K562 (cell line): ENCODE measurements at regions not wholly inside any gene's neighbourhood (a gene's known extent, or its start where the extent isn't known, plus 50 kb on each side); places are given as distances from the start of the nearest gene placed in this dataset.

Source experiments
- ATAC-seq: fragments of 200-7000 bp; cut with Tn5 transposase; 3 replicates; pipeline ENCODE4 v1.9.1; 2020; ENCODE audit warnings: moderate library complexity
- BruUV-seq: library from RNA; stranded (reverse); fragments of 400-500 nt; replicated peaks from 2 replicates; lab custom pipeline; 2021; lab: Mats Ljungman, UMichigan
- CTCF ChIA-PET: fragments of 300-600 bp; formaldehyde crosslinking; extraction: SDS; loops from one replicate; lab custom pipeline; 2021; ENCODE audit warnings: low intra/inter-chr PET ratio; lab: Yijun Ruan, JAX
- POLR2A ChIA-PET: fragments of 300-600, 350-650 bp; sonication (Branson Sonifier 250); formaldehyde crosslinking; extraction: SDS; loops from one replicate; lab custom pipeline; 2021; ENCODE audit warnings: antibody characterized with exemption, inconsistent platforms; lab: Yijun Ruan, JAX
- DNase-seq, 4 experiments: peaks; one replicate each; pipeline versions ENCODE4 v3.0.0 to v3.0.0-alpha.2; 2011 to 2018; ENCODE audit warnings: low spot score in 3 of 4, mixed read lengths in 3 of 4; ENCODE audit errors: extremely low read depth in 1 of 4
- FAIRE-seq: peaks from 2 replicates; lab custom pipeline; 2011; peaks lifted over from hg19 to GRCh38; lab: Jason Lieb, UNC
- H2AFZ ChIP-seq: 2 replicates; pipeline ENCODE4 v1.6.0; 2011; ENCODE audit warnings: low read depth, low read length, control low read depth, inconsistent platforms
- H3K27ac ChIP-seq: fragments of 200-600 bp; 3 replicates; pipeline ENCODE4 v1.8.0; 2011; ENCODE audit warnings: low read depth, mild to moderate bottlenecking, control low read depth, inconsistent platforms, low read length, moderate library complexity, mixed read lengths; ENCODE audit errors: extremely low read depth
- H3K27me3 ChIP-seq, 2 experiments: fragments of 300-600 bp in 1 of 2; 2 replicates in 1 of 2; 3 replicates in 1 of 2; pipeline versions ENCODE4 v1.6.0 to v1.8.0; 2011; ENCODE audit warnings: inconsistent platforms in 2 of 2, low read length in 2 of 2, mild to moderate bottlenecking in 1 of 2, mixed read lengths in 1 of 2, moderate library complexity in 1 of 2; ENCODE audit not compliant: control insufficient read depth in 2 of 2, insufficient read depth in 2 of 2
- H3K36me3 ChIP-seq: fragments of 300-600 bp; 3 replicates; pipeline ENCODE4 v1.8.0; 2011; ENCODE audit warnings: mild to moderate bottlenecking, low read length, inconsistent platforms; ENCODE audit not compliant: control insufficient read depth, insufficient read depth
- H3K4me1 ChIP-seq, 2 experiments: fragments of 200-600 bp in 1 of 2; replicated peaks in 1 of 2; 2 replicates in 1 of 2; 3 replicates in 1 of 2; pipeline versions ENCODE4 v1.5.1 to v1.8.0; 2011; ENCODE audit warnings: inconsistent platforms in 2 of 2, low read length in 2 of 2, mild to moderate bottlenecking in 1 of 2, mixed read lengths in 1 of 2, moderate library complexity in 1 of 2; ENCODE audit not compliant: control insufficient read depth in 2 of 2, insufficient read depth in 2 of 2
- H3K4me2 ChIP-seq: 2 replicates; pipeline ENCODE4 v1.6.1; 2011; ENCODE audit warnings: low read length, control low read depth, inconsistent platforms, mixed read lengths; ENCODE audit not compliant: insufficient read depth
- H3K4me3 ChIP-seq: fragments of 200-600 bp; sonication (generic), shearing (Covaris generic); 2 replicates; pipeline ENCODE4 v1.5.1; 2016; ENCODE audit warnings: control low read depth, inconsistent platforms
- H3K79me2 ChIP-seq: fragments of 200-600 bp; 3 replicates; pipeline ENCODE4 v1.8.0; 2011; ENCODE audit warnings: low read length, inconsistent platforms; ENCODE audit not compliant: control insufficient read depth, insufficient read depth
- H3K9ac ChIP-seq, 2 experiments: 2 replicates each; pipeline versions ENCODE4 v1.6.0 to v1.6.1; 2011; ENCODE audit warnings: low read depth in 2 of 2, low read length in 2 of 2, control low read depth in 1 of 2, inconsistent platforms in 1 of 2, mild to moderate bottlenecking in 1 of 2, mixed read lengths in 1 of 2; ENCODE audit not compliant: insufficient read depth in 1 of 2
- H3K9me1 ChIP-seq: one replicate; pipeline ENCODE4 v1.6.0; 2011; ENCODE audit warnings: inconsistent platforms, mild to moderate bottlenecking, low read length, moderate library complexity; ENCODE audit not compliant: control insufficient read depth, insufficient read depth
- H3K9me3 ChIP-seq: replicated peaks from 2 replicates; pipeline ENCODE4 v1.5.1; 2011; ENCODE audit warnings: low read depth, low read length, inconsistent platforms; ENCODE audit not compliant: control insufficient read depth, insufficient read depth
- H4K20me1 ChIP-seq: replicated peaks from 2 replicates; pipeline ENCODE4 v1.6.1; 2011; ENCODE audit warnings: low read length, inconsistent platforms, mixed read lengths; ENCODE audit not compliant: control insufficient read depth, insufficient read depth
- CHCHD3 ChIP-seq: fragments of 250-450 bp; sonication (Bioruptor Pico); IDR thresholded peaks from 2 replicates; pipeline ENCODE4 v2.1.2; 2022; ENCODE audit warnings: mild to moderate bottlenecking
- OTX1 ChIP-seq: fragments of 450-650 bp; formaldehyde crosslinking; IDR thresholded peaks from 2 replicates; pipeline ENCODE4 v1.4.0; 2022; ENCODE audit warnings: mild to moderate bottlenecking
- U2AF1 ChIP-seq: fragments of 200-400 bp; formaldehyde crosslinking; optimal IDR thresholded peaks from 2 replicates; pipeline ENCODE3; 2017; ENCODE audit warnings: mild to moderate bottlenecking, low read depth, low read length, moderate library complexity
- ZC3H8 ChIP-seq: fragments of 450-650 bp; IDR thresholded peaks from 2 replicates; pipeline ENCODE4 v1.6.1; 2017
- ZNF584 ChIP-seq: fragments of 200-800 bp; sonication (Bioruptor generic); IDR thresholded peaks from 2 replicates; pipeline ENCODE4 v1.6.1; 2016; ENCODE audit warnings: low read depth, mild to moderate bottlenecking, missing genetic modification characterization, missing compliant biosample characterization
- WGBS: fragments of 100-300 bp; shearing (Covaris generic); methylation state at CpG from one replicate; pipeline ENCODE4 v1.1.6; 2016; ENCODE audit warnings: low coverage, mixed read lengths; ENCODE audit not compliant: insufficient coverage; ENCODE audit errors: missing lambda C conversion rate; 5-methylcytosine and 5-hydroxymethylcytosine counted together
- in situ Hi-C: fragments of 300-500 bp; cut with MboI; formaldehyde crosslinking; loops from 4 replicates; pipeline ENCODE4 v1.15.0; 2018; ENCODE audit warnings: inconsistent platforms, mixed read lengths
- intact Hi-C: fragments of 100-400 bp; cut with micrococcal nuclease; formaldehyde crosslinking; loops from 2 replicates; pipeline ENCODE4 v1.14.2; 2022

GRCh38 chr4:180680305-180680704 lies 1562.9 kb upstream of the TENM3 start:
- DNase-seq (no peak), FAIRE-seq (no peak), ATAC-seq (no peak)
- no peaks in the 10 kb centered on the region for H3K4me1 ChIP-seq
- H4K20me1 ChIP-seq = no peaks in the 10 kb centered on the region
- no peak overlapping the region for H3K9ac ChIP-seq
- POLR2A ChIA-PET = no interaction called here
- WGBS = 0% methylated on average over 2 of the region's 2 CpGs
- in situ Hi-C loops (no loop called here), intact Hi-C loops (no loop called here)
- no peak overlapping the region for H3K4me2 ChIP-seq
- no peaks in the 10 kb centered on the region for H3K9me3 ChIP-seq
- H2AFZ ChIP-seq = no peak overlapping the region
- H3K79me2 ChIP-seq = no peaks in the 10 kb centered on the region
- H3K4me3 ChIP-seq = no peak overlapping the region
- H3K27ac ChIP-seq = no peak overlapping the region
- H3K9me1 ChIP-seq = no peaks in the 10 kb centered on the region
- TF ChIP-seq CHCHD3 (no peak), U2AF1 (no peak), ZNF584 (CRISPR knock-in tag) (no peak)
- no peaks in the 10 kb centered on the region for H3K27me3 ChIP-seq
- H3K36me3 ChIP-seq = no peaks in the 10 kb centered on the region
- CTCF ChIA-PET = no interaction called here
- no TSS peak for BruUV-seq

DNA sequence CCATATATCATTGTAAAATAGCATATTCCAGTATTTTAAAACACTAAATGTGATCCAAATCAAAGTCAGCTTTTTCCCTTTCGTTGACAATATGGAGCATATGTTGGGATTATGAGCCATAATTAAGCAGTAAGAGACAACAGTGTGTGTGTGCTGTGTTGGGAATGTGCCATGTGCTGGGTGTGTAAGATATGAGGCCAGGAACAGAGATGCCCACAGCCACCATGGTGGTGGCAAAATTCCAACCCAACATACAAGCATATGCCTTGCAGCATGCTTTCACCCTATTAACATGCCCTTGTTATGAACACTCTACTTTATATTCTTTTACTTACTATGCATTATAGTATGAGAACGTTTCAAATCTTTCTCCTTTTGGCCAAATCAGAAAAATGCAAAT lies 1560.4 kb upstream of the TENM3 start:
- FAIRE-seq (no peak), DNase-seq (no peak), ATAC-seq (no peak)
- WGBS = 0% methylated on average over 2 of the region's 2 CpGs
- no peaks in the 10 kb centered on the region for H3K27me3 ChIP-seq
- no TSS peak for BruUV-seq
- no peak overlapping the region for H3K4me2 ChIP-seq
- TF ChIP-seq OTX1 (CRISPR knock-in tag) (no peak), ZC3H8 (no peak)
- H3K27ac ChIP-seq = no peak overlapping the region
- H3K36me3 ChIP-seq = no peaks in the 10 kb centered on the region
- H2AFZ ChIP-seq = no peak overlapping the region
- H3K79me2 ChIP-seq = no peaks in the 10 kb centered on the region
- no peaks in the 10 kb centered on the region for H3K9me3 ChIP-seq
- H3K4me3 ChIP-seq = no peak overlapping the region
- in situ Hi-C loops = no loop called here
- ChIA-PET CTCF (no interaction called here), POLR2A (no interaction called here)
- intact Hi-C loops = no loop called here
- no peaks in the 10 kb centered on the region for H4K20me1 ChIP-seq
- H3K9ac ChIP-seq = no peak overlapping the region
- H3K9me1 ChIP-seq = no peaks in the 10 kb centered on the region
- H3K4me1 ChIP-seq = no peaks in the 10 kb centered on the region
